Right ventricle myocardium superior (tissue), 1 donor: ENCODE measurements at regions not wholly inside any gene's neighbourhood (a gene's known extent, or its start where the extent isn't known, plus 50 kb on each side); places are given as distances from the start of the nearest gene placed in this dataset.

Experiments used
- ATAC-seq: fragments of 200-7000 bp; cut with Tn5 transposase; one replicate; pipeline ENCODE4 v1.9.1; 2020; ENCODE audit warnings: mild to moderate bottlenecking; ENCODE audit not compliant: poor library complexity
- DNase-seq: peaks from one replicate; pipeline ENCODE4 v3.0.0-alpha.2; 2020
- intact Hi-C: fragments of 100-400 bp; cut with DNase I; formaldehyde crosslinking; loops from one replicate; pipeline ENCODE4 v1.11.2; 2022
- donor health status: DM: no; HTN: yes; CAD: no; lungs with severe emphysema.

DNA sequence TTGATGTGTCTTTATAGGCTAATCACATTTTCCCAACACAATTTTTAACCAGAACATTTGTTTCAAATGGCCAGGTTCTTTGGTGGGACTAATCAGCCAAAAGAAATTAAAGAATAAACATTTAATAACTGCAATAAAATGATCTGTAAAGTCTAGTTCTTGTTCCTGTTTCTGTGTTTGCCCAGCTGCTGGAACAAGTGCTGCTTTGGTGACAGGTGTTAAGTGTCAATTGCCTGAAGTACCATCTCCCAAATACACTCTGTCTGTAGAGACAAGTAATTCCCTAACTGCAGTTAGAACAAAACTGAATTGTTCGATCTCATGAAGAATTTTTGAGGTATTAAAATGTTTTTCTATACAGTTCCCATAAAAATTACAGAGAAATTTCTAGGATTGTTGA lies 402.3 kb upstream of the CHD1 start:
- ATAC-seq = no peak

DNA sequence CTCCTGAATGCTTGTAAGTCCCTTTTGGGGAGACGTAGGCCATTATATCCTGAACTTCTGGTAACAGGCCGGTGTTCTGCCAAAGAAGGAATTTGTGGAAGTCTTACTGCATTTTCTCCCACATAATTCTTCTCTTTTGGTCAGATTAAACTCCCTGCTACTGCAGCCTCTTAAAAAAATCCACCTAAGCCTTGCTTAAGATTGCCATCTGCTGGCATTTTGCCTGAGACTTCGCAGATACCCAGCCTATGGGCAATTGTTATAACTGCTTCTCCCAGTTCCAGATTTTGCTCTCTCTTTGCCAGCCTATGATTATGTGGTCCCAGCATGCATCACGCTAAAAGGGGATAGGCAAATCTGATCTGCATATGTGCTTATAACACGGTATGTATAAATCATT lies 391.6 kb upstream of the CHD1 start:
- DNase-seq = no peak
- intact Hi-C loops = no loop called here
- no peak for ATAC-seq

More for the DNA sequence above, 402.3 kb upstream of the CHD1 start:
- no peak for DNase-seq
- intact Hi-C loops = no loop called here

DNA sequence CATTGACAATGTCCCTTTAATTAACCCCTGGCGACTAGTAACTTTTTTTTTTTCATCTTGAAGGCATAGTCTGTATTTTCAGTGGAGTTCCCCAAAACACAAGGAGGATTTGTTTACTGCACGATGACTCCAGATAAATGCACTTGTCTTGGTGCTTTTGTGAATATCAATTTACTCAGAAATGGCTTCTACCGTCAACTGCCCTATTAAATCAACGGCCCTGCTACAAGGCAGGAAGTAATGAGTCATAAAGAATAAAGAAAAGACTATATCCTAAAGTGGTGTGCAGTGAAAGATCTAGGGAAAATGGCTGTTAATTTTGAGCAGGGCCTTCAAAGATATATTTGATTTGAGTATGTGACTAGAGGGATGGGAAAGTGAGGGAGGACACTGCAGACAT lies 388.3 kb upstream of the CHD1 start:
- intact Hi-C loops = no loop called here
- no peak for ATAC-seq
- no peak for DNase-seq

DNA sequence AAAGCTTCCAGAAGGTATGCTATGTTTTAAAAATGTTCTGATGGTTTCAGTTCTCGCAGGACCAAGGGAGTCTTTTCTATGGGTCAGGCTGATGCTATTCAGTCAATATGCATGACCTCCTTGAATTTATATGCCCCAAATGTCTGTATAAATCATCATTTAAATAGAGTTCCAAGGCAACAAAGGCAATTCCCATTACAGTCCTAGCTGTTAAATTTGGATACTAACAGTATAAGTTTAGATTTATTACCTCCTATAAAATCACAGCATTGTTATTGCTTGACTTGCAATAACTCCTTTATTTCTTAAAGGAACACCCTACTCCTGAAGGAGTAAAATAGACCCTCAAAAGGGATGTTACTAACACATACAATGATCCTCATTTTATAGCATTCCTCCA lies 387.7 kb upstream of the CHD1 start:
- ATAC-seq = no peak
- intact Hi-C loops = no loop called here

DNA sequence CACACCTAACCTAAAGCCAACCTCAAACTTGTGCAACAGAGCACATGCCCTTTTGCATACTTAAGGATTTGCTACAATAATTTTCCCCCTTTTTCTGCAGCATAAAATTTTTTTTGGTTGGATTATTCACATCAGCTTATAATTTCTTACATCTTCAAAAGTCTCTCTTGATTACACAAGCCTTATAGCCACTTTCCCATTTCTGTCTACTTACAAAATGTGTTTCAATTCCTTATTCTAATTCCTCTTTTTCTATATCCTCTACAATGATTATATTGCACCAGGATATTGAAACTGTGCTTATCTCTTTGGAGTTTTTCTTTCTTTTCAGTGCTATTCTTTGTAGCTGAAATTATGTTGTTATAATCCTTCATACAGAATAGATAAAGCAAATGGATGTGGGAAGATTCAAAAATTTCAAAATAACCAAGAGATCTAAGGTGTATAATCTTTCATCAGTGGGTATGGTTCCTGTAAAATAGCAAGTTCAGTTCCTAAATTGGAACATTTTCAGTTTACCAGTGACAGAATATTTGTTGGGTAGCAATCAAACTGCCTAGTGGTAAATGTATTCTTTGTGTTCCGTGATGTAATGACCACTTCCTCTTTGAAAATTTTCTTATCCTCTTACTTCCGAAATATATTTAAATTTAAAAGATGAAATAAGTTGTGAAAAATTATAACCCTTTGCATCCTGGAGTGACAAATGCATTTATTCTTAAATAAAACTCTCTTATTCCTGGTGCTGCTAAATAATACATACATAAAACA lies 386.8 kb upstream of the CHD1 start:
- intact Hi-C loops = no loop called here
- no peak for DNase-seq
- ATAC-seq = no peak

More for the DNA sequence above, 387.7 kb upstream of the CHD1 start:
- no peak for DNase-seq

DNA sequence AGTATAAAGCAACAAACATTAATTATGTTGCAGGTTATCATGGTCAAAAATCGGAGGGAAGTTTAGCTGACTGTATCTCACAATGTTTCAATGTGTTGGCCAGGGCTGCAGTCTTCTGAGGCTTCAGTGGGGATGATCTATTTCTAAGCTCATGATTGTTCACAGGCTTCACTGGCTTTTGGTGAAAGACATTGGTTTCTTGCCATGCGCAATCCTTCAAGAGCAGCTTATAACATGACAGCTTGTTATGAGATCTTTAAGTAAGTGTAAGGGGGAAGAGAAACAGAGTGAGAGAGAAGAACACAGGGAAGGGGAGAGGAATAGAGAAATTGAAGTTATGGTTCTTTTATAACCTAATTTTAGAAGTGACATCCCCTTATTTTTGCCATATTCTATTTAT lies 385.9 kb upstream of the CHD1 start:
- intact Hi-C loops = no loop called here
- DNase-seq = no peak
- no peak for ATAC-seq

DNA sequence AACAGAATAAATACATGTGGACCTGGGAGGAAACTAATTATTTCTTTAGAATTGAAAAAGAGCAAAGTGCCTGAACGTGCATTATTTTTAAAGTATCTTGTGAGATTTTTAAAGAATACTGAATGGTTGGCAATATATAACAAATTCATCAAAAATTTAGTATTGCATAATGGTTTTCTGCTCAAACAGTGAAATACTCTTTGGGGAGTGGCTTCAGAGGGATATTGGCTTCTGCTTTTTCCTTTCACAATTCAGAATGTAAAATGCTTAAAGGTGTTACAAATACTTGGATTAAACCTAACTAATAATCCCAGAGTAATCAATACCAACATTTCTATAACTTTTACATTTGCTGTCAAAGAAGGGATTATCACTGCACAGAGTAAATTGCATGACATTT lies 379.3 kb upstream of the CHD1 start:
- no peak for DNase-seq
- intact Hi-C loops = no loop called here
- no peak for ATAC-seq

DNA sequence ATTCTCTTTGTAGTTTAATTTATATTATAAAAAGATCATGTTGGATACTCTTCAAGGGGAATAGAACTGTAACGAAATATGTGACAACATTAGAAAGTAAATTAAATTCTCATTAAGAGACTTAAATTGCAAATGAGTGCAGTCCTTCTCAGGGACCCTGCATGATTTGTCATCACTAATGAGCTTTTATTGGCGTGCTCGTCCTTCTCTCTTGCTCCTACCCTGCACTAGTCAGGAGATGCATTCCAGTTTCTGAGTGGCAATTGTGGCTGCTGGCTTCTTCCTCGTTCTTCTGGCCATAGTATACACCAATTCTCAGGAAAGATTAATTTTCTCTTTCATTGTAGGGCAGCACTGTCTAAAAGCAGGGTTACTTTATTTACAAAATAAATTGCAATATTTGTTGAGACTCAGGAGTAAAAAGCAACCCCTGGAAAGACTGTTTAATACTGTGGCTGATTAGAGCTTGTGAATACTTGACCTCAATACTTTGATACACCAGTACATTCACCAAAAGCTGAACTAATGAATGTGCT lies 376.3 kb upstream of the CHD1 start:
- intact Hi-C loops = no loop called here
- ATAC-seq (no peak), DNase-seq (no peak)

DNA sequence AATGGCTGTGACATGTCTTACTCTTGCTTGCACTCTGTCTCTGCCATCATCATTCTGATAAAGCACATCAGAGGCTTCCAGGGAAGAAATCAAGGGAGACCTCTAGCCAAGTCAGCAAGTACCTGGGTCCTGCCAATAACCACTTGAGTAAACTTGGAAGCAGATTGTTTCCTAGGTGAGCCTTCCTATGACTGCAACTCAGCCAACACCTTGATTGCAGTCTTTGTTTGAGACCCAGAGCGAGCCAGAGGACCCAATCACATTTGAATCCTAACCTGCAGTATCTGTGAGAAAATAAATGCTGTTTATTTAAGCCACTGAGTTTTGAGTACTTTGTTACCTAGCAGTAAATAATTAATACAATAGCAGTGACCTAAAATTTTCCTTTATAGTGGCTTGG lies 356.8 kb upstream of the CHD1 start:
- ATAC-seq (no peak), DNase-seq (no peak)
- intact Hi-C loops = no loop called here

DNA sequence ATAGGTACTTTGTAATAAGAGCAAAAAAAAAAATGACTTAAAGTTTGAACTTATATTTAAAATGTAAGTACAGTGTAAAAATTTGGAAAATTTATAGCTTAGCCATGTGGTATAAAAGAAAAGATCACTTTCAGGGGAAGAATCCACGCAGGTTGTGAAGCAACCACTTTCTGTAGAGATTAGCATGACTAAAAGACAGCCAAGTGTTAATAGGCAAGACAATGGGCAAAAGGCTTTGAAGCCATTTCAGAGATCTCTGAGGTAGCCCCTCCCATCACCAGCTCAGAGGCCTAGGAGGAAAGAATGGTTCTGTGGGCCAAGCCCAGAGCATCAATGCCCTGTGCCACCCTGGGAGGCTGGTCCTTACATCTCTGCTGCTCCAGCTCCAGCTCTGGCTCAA lies 346.3 kb upstream of the CHD1 start:
- intact Hi-C loops = no loop called here
- no peak for DNase-seq

DNA sequence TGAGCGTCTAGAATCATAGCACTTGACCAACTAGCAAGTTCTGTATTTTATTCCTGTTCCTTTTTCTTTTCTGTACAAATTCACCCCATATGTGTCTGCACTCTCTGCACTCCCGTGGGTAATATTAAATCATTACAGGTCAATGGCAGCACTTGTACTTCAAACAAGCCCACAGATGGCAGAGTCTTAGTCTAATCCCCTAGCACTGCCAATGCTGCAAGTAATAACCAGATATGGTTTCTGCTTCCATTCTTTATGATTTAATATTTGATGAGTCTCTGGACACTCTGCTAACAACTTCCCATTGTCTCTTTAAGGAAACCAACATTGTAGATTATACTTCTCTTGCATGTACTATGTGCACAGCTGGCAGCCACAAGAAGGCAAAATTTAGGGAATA lies 343.8 kb upstream of the CHD1 start:
- intact Hi-C loops = no loop called here
- ATAC-seq = no peak

More for the DNA sequence above, 346.3 kb upstream of the CHD1 start:
- ATAC-seq = no peak

DNA sequence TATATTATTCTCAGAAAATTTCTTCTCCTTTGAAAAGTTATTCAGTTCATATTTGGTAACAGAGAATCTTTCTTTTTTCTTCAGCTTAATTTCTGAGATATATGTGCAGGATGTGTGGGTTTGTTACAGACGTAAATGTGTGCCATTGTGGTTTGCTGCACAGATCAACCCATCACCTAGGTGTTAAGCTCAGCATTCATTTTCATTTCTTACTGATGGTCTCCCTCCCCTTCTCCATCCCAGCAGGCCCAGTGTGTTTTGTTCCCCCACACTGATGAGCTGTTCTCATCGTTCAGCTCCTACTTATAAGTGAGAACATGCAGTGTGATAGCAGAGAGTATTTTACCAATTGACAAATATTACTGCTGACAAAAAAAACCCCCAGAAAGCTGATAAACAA lies 330.0 kb upstream of the CHD1 start:
- DNase-seq (no peak), ATAC-seq (no peak)
- intact Hi-C loops = no loop called here

More for the DNA sequence above, 343.8 kb upstream of the CHD1 start:
- DNase-seq = no peak

DNA sequence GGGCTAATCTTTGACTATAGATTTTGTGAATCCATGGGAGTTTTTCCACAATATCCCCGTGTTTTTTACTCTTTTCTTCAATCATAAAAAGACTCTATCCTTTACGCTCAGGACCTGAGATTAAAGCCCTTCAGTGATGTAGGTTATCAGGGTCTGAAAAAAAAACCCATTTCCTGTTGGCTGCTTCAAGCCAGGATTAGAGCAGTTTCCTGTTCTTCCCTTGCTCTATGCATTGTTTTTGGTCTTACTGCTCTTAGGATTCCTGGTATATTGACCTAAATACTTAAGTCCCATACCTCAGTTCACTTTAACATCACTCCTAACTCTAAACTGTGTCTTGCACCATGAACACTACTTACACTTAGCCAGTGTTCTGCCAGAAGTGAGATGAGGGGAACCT lies 319.3 kb upstream of the CHD1 start:
- intact Hi-C loops = no loop called here
- no peak for ATAC-seq
- DNase-seq = no peak

DNA sequence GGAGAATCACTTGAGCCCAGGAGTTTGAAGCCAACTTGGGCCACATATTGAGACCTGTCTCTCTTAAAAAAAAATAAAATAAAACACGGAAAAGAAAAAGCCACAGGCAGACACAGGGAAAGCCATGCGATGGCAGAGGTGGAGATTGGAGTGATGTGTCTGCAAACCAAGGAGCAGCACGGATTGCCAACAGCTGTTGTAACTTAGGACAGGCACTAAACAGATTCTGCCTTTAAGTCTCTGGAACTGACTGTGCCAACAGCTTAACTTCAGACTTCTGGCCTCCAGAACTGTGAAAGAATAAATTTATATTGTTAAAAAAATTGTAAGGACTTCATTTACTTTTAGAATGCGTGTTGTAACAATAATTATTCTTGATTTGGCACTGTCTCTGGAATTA lies 318.5 kb upstream of the CHD1 start:
- ATAC-seq = no peak
- intact Hi-C loops = no loop called here
- no peak for DNase-seq

DNA sequence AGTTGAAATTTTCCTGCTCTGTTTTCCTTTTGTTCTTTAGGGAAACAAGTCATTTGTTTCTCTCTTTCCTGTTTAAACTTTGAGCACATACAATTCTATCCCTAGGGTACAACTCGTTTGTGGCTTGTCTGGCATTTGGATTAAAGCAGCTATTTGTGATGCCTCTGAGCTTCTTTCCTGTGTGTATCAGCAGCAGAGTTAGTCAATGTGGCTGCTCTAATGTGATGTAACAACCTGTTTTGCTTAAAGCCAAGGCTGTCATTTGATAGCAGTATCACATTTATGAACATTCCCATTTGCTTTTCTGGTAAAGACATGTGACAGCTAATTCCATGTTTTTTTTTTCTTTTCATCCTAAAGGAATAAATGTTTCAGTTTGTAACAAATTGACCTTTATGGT lies 314.3 kb upstream of the CHD1 start:
- ATAC-seq (no peak), DNase-seq (no peak)
- intact Hi-C loops = no loop called here

DNA sequence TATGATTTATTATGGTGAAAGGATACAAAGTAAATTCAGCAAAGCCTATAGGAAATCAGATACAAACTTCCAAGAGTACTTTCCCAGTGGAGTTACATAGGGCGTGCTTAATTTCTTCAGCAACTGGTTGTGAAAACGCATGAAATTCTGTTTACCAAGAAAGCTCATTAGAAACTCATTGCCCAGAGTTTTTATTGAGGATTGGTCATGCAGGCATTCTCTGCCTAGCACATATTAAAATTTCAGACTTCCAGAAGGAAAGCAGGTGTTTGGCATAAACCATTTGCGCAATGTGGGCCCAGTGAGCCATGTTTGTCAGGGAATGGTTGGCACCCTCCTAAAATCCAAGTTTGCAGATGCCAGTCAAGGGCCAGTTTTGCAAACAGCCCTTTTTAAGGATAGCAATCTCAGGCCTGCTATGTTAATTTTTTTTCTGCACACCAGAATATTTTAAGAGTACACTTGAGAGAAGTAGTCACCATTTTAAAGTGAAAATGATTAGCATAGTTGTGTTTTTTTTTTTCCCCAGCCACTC lies 311.1 kb upstream of the CHD1 start:
- no peak for ATAC-seq
- no peak for DNase-seq
- intact Hi-C loops = no loop called here

DNA sequence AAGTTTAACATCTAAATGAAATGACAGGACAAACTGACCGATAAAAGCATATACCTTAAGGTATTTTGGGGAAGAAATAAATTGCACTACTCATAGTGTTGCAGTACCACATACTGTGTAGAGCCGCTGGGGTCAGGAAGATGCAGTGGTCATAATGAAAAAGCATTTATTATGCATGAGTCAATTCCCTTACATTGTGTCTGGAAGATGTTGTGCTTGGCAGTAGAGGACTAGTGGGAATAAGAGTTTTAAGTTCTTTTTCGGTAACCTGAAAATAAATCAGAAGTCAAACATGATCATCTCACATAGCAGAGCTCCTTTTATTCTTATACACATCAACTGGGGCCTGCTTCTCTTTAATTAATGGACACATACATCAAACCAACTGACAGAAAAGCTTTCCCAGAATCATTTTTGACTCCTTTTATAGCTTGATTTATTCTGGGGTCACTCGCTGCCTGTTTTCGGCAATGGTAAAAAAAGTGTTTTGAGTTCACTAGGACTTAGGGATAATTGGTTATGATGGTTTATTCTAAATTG lies 262.5 kb upstream of the CHD1 start:
- no peak for ATAC-seq
- intact Hi-C loops = no loop called here
- no peak for DNase-seq

DNA sequence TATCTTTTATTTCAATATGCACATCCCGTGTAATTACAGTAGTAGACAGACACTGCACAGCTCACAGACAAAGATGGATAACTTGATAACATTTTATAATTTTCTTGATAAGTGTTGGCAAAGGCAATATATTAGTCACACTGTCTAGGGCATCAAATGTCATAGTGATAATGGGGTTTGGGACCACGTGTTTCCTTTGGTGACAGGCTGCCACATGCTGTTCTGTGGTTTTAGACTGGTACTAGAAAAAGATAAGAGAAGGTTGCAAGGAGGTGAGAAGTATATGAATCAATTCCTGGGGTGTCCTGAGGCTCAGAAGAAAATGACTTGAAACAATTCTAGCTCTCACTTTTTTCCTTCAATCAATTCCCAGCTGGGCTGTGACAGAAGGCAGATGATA lies 258.8 kb upstream of the CHD1 start:
- intact Hi-C loops = no loop called here

DNA sequence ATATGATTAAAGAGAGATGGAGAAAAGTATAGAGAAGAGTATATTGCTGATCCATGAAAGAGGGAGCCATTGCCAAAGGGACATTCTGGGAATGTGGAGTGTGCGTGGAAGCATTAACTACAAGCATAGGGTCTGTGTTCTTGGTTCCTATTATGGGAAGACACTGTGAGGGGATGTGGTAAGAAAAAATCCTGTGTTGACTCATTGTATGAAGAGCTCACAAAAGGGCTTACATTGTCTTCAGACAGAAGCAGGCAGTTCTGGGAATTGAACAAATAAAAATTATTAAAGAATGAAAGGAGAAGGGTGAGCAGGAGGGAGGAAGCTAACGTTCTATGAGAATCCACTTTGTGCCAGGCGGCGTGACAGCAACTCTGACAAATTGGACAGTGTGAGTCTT lies 250.4 kb upstream of the CHD1 start:
- intact Hi-C loops = no loop called here
- DNase-seq = no peak
- no peak for ATAC-seq

More for the DNA sequence above, 258.8 kb upstream of the CHD1 start:
- ATAC-seq = no peak
- no peak for DNase-seq

DNA sequence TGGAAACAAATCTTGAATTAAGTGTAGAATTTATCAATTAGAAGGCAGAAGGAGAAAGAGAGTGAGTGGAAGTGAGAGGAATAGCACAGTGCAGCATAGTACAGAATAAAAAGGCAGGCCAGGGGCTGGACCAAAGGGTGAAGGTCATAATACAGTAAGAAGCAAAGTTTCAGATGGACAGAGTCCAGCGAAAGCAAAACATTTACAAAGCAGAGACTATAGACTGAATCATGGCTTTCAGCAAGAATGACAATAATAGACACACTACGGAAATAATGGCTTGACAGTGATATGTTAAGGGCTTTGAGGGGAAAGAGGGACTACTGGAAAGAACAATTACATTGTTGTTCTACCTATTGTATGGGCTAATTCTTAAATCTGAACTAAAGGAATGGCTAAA lies 249.0 kb upstream of the CHD1 start:
- ATAC-seq (no peak), DNase-seq (no peak)
- intact Hi-C loops = no loop called here
